GM11168 (cell line): ENCODE measurements at regions not wholly inside any gene's neighbourhood (a gene's known extent, or its start where the extent isn't known, plus 50 kb on each side); places are given as distances from the start of the nearest gene placed in this dataset.

Experiments
- in situ Hi-C: fragments of 300-500 bp; cut with MboI; formaldehyde crosslinking; loops from one replicate; pipeline ENCODE4 v1.12.0; 2022; ENCODE audit warnings: low sequenced_read_pairs; ENCODE audit not compliant: unreplicated experiment

GRCh38 chr11:115803073-115803740 lies 299.0 kb upstream of the CADM1 start:
- in situ Hi-C loops: no loop called here

DNA sequence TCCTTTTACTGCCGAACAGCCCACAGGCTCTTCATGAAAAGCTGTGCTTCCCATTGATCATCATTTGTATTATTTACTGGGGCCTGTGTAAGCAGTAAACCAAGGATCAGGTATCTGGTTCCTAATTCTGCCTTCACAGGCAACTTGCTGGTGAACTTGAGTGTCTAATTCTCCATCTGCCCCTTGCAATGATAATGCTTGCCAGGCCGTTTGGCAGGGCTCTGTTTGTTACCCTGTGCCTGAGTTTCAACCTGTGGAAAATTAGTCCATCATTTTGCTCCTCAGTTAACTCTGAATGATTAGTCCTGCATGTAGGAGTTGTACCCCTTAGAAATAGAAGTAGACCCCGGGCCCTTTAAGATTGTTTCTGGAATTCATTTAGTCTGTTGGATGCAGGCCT lies 298.4 kb upstream of the CADM1 start:
- in situ Hi-C loops: no loop called here

DNA sequence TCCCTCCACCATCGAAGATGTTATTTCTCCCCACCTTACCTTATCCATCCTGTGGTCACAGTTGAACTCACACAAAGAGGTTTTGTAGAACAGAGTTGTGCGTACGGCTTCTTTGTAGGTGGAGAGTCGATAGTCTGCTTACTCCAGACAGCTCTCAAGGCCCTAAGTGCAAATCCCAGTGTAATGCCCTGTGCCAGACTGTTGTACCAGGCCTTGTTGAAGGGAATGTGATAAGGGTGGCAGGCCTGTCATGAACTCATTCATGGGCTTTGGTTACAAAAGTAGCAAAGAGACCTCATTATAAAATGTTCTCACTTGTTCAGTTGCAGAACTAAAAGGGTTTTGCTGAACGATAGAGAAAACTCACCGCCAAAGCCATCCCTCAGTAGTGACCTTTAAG lies 288.7 kb upstream of the CADM1 start:
- in situ Hi-C loops: no loop called here

GRCh38 chr11:115787302-115787701 lies 283.1 kb upstream of the CADM1 start:
- in situ Hi-C loops: no loop called here

GRCh38 chr11:115784796-115785521 lies 280.7 kb upstream of the CADM1 start:
- in situ Hi-C loops: no loop called here

- in situ Hi-C loops: no loop called here
These were observed 276.6 kb upstream of the CADM1 start for GRCh38 chr11:115780646-115781362.

DNA sequence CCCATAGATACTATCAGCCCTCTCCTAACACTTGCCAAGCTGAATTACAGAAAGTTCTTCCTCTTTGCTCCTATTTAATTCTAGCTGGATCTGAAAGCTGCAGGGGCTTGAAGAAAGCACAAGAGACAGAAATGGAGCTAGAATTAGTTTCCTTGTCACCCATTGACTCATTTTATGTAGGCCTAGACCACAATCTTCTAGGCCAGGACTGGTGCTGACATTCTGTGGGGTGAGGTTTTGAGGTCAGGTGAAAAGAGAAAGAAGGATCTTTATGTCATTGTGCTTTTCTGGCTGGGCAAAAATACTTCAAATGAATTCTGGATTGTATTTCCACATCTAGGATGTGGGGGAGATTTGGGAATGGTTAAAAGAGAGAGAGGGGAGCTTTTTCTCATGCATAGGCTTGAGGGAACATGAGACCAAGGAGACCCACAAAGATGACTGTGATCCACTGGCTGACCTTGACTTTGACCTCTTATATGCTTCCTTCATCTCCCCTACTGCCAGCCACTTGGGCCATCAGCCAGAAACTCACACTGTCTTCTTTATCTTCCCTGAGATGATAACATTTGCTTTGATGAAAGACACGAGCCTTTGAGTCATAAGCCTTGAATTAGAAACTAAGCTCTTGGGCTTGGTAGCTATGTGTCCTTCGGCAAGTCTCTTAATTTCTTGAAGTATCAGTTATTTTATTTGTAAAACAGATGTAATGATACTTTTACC lies 274.9 kb upstream of the CADM1 start:
- in situ Hi-C loops: no loop called here

DNA sequence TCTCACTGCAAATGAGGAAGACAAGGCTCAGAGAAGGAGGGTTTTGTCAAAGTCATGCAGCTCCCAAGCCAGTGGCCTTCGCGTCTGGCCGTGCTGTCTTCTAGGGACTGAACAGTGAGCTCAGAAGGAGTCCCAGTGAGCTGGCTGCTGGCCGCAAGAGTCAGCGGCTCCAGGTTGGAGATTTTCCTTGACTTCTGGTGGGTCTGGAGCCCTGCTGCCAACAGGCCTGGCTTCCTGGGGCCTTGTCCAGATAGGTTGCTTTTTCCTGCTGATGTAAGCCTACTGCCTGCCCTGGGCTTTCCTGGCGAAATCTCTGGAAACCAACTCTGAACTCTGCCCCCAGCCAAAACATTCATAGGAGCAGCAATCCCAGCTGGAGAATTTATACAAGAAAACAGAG lies 272.7 kb upstream of the CADM1 start:
- in situ Hi-C loops: no loop called here

- in situ Hi-C loops: no loop called here
These were observed 271.6 kb upstream of the CADM1 start for GRCh38 chr11:115775846-115776245.

DNA sequence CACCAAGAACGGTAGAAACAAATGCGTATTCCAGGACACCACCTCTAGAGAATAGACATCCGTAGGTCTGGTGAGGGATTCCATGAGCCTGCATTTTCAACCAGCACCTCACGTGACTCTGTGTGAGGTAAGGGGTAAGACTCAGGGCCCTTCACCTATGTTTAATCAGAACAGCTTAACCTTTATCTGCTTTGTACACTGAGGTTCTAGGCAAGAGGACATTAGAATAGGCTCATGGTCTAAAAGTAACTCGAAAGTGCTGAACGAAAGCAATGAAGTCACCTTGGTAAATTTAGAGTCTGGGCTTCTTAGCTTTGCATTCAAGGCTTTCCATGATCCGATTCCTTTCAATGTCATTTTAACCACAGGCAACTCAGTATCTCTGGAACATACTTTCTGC lies 270.5 kb upstream of the CADM1 start:
- in situ Hi-C loops: no loop called here

- in situ Hi-C loops: no loop called here
These were observed 265.7 kb upstream of the CADM1 start for GRCh38 chr11:115769891-115770290.

DNA sequence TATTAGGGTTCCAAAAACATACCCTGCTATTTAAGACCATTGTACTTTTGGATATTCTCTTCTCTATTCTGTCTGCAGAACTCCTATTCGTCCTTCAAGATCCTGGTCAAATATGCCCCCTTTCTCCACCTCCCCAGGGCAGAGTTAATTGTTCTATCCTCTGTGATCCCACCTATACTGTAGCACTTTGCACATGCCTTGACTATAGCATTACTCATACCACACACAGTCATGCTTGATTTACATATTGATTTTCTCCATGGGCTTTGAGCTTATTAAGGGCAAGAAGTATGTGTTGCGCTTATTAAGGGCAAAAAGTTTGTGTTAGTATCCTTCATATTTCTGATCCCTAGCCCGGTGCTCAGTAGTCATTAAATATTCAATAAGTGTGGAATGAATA lies 263.7 kb upstream of the CADM1 start:
- in situ Hi-C loops: no loop called here

DNA sequence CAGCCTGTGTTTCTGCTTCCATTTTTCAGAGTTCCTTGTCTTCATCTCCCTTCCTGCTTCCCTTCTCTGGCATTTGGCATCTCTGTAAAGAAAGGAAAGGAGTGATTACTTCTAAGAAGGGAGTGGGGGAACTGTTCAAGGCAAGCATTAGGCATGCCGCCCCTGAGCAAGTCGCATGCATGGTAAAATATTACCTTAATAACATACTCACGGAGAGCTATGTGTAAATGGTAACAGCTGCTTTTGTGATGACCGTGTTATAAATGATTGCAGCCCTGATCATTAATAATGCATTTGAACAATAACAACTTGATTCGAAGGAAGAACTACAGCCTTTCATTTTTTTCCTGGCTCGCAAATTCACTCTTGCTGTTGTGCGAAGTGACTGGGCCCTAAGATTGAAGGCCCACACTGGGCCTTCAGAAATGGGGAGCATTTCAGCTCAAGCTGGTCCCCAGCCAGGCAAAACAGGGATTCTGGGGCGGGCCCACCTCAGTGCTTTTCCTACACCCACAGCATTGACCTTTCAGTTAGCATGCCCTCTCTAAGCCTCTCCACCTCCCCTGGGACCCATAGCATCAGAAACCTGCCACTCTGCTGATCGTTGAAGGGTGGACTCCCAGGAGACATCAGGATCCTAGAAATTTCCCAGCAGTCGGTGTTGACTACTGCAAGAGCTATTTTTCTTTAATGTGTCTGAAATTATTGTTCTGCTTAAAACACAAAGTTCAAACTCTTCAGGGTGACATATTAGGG lies 263.0 kb upstream of the CADM1 start:
- in situ Hi-C loops: no loop called here

DNA sequence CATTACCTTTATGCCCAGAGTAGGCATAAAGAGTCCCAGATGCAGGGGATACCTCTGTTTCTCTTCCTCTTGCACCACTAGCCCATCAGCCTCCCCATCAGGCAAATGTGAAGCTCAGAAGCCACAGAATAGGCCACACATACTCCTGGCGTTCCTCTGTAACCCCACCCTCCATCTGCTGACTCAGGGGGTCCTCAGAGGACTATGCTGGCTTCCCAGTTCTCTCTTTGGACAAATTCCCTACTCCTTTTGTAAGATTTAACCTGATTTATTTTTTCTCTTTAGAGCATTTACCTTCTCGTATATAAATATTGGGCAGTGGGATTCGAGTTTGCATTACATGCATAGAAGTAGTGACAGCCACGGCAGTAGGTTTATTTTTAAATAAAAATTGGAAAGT lies 262.3 kb upstream of the CADM1 start:
- in situ Hi-C loops: no loop called here

DNA sequence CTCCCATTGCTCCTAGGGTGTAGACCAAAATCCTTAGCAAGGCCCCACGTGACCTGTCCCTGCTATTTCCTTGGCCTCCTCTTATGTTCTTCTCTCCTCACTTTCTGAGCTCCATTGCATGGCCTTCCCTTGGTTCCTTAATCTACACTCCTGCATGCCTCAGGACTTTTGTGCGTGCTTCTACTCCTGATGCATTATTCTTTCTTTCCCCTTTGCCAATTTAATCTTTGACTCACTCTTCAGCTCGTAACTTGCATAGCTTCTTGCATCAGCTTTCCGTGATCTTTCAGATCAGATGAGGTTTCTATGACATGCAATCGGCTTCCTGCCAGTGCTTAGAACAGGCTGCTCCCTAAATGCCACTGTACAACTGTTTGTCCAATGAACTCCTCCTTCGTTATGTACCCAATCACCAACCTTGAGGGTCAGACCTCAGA lies 261.6 kb upstream of the CADM1 start:
- in situ Hi-C loops: no loop called here

DNA sequence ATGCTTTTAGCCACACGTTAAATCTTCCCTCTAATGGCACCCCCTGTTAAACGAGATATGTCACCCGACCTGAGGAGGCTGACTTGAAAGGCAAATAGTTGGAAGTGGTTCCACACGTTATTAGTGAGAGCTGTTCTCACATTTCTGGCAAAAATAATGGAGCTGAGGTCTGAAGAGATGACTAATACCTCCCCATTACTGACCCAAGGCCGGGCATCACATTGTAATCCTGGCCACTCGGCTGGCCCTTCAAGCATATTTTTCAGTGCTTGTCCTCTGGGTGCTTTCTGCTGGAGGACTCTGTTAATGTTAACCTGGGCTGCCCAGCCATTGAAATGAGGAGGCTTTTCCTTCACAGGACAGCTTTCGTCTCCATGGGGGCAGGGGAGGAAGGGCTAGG lies 260.0 kb upstream of the CADM1 start:
- in situ Hi-C loops: no loop called here

DNA sequence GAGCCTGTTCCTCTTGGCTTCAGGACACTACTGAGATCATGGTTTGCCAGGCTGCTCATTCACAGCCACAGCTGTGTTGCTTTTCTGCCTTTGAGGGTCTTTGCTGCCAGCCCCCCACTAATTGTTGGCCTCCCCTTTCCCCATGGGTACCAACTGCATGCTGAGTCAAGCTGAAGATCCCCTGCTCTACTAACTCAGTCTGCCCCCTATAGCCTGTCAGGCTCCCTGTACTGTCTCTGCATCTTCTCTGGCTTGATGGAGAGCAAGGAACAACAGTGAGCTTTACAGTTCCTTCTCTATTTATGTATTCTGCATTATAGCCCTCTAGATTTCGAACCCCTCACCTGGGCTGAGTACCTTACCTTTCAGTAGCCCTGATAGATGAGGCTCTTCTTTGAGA lies 257.6 kb upstream of the CADM1 start:
- in situ Hi-C loops: no loop called here

DNA sequence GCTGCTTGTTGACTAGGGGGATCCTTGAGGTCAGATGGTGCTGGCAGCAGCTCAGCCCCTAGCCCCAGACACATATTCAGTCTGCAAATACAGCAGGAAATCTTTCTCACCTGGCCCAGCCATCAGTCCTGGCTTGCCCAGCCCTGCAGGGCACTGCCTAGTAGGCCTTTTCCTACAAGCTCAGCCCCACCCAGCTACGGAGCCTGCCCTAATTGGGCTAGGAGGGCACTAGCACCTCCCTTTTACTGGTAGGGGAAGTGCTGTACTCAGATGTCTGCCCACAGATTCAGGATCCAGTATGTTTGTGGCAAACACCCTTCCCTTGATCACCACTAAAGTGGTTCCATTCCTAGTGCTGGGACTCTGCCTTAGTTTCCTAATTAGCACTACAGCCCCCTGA lies 257.1 kb upstream of the CADM1 start:
- in situ Hi-C loops: no loop called here

DNA sequence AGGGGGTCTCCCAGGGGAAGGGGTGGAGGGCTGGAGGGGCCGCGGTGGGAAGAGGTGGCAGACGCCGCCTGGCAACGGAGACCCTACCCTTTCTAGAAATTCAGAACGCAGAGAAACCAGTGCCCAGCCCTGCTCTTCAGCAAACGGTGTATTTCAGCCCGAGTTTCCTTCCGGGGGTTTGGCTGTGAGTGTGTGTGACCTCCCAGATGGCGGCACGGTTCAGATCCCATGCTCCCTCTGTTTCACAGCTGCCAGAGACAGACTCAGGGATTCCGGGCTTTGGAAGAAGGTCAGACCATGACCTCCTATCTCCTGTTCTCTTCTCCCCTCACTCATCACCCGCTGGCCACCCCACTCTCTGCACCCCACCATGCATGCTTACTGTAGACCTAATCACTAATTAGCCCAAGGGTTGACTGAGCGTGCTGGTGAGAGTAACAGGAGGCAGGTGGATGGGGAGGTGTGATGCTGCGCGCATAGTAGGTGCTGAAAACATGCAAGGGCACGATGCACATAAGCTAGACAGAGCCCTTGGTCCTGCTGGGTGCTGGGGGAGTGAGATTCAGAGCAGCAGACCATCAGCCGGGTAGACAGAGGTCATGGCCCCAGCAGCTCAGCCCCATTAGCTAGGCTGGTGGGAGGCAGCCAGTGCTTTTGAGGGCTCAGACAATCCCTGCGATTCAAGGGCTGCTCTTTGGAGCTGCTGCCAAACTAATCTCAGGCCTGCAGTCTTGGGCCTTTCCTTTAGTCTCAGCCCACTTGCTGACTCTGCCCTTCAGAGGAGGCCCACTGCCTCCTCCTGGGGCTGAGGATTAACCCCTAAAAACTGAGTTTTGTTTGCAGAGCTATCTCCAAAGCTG lies 256.5 kb upstream of the CADM1 start:
- in situ Hi-C loops: no loop called here
